NCI-H526 (cell line): ENCODE measurements at regions not wholly inside any gene's neighbourhood (a gene's known extent, or its start where the extent isn't known, plus 50 kb on each side); places are given as distances from the start of the nearest gene placed in this dataset.
A peak's percentile ranks its signal among the peaks of the same experiment; 100 is the strongest.

ENCODE experiments used
- DNase-seq, 2 experiments: peaks; one replicate each; lab custom pipeline; 2025; lab: John Stamatoyannopoulos, UW

DNA sequence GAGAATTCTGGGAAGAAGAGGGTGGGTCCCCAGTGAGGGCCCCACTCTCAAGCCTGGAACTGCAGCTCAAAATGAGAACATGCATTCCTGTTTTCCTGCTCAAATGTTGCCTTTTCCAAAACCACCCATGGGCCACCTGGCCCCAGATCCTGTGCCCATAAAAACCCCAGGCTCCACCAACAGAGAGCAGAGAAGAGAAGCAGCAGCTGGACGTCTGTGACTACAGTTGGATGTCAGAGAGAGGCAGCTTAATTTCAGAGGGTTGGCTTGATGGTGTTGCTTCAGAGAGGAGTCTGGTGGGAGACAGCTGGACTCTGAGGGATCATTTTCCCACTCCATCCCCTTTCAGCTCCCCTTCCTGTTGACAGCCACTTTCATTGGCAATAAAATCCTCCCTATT, 256.4 kb downstream of the FZD1 start:
- no peak for DNase-seq

DNA sequence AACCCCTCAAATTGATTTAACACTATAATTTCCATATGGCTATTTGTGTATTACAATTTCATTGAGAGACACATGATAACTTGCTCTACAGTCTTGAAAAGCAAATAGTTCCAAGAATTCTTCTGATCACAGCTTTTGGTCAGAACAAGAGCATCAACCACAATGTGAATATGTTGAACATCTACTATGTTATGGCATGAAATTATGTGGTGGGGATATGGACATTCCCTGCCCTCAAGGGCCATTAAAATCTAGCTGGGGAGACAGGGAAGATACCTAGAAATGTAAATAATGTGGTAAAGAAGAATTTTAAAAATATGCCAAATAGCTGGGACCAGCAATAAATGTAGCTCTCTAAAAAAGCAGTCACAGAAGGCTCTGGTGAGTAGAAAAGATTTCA, 262.2 kb downstream of the FZD1 start:
- no peak for DNase-seq

DNA sequence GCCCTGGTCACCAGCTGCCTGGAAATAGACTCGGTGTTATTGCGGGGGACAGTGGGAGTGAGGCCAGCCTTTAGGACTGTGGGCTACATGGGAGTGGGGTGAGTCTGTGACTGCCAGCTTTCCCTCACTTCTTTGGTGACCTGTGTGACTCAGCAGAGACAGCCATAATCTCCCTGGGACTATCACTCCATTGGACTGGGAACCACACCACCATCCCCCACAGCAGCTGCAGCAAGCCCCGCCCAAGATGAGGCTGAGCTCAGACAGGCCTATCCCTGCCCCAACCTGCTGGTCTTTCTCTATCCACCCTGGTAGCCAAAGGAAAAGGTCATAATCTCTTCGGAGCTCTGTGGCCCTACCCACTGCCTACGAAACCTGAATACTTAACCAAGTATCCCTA, 263.2 kb downstream of the FZD1 start:
- no peak for DNase-seq

DNA sequence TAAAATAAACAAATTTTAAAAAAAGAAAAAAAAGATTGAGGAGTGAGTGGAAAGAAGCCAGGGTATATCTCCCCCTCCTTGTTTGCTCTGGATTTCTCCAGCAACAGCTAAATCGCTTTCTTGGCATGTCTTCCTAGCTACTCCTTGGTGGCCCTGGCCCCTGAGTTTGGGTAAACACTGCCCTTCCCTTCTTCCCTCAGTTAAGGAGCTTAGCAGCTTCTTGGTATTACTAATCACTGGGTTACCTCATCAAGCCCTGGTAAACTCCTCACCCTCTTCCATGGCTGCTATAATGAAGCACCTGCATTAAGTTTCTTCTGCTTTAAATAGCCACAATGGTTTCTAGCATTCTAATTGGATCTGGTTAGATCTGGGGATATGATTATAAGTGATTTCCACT, 269.8 kb downstream of the FZD1 start:
- no peak for DNase-seq

DNA sequence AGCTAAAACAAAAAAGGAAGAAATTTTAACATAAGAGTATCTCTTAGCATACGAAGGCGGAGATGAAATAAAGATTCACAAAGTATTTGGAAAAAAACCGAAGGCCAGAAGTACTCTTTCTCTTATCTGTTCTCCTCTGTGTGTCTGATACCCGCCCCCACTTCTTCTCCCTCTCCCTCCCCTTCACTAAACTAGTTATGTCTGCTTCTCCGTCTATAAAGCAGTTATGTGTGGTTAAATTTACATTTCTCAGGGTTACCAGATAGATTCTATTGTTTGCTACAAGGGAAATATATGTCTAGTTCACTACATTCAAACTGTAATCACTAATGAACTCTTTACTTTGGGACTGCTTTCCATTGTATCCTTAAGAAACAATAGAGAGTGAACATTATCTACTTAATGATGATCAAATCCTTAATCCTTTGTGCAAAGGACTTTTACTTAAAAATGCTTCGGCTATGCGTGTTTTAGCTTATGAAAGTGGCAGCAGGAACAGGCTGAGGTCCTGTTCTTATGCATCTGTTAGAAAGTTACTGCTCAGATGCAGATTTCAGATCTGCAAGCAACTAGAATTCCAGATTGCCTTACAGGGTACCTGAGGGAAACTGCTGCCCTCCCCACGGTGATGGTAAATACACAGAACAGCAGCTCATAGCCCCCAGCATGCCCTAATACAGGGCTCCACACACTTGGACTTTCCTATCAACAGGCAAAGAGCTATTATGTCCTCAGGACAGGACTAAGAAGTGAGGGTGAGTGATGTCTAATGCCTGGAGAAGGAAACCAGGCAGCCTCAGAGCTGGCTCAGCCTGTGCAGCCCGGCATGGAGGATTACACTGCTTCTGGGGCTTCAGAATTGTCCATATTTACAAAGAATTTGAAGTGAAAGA, 273.3 kb downstream of the FZD1 start:
- peak in 1 of 2 experiments; percentile 23 for DNase-seq

DNA sequence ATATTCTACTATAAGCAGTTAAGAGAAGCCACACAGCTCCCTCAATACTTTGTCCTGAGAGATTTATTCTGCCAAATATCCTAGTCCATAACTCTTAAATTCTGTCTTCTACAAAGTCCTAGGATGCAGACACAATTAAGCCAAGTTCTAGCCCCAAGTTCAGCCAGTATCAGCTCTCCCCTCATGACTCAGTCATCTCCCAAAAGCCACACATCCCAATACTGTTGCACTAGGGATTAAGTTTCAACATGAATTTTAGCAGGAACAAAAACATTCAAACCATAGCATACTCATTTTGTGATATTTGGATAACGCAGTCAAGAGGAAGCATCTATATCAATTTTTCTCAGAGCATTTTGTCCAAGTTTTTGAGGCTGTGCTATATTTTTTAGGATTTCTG, 277.4 kb downstream of the FZD1 start:
- DNase-seq, result no peak

DNA sequence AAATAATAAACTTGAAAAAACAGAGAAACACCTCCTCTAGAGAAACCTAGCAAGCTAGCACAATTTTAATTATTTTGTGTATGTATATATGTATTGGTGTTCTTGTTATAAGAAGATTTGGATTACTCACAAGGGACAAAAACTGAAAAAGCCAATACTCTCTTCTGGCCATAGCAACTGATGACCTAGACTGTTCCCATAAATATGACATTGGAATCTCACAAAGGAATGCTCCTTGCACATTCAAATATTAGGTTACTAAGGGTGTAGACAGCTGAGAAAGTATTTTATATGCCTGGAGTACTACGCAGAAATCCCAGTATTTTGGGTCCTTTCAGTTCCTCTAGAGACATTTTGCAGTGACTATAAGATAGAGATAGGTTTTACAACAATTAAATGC, 279.4 kb downstream of the FZD1 start:
- no peak for DNase-seq

DNA sequence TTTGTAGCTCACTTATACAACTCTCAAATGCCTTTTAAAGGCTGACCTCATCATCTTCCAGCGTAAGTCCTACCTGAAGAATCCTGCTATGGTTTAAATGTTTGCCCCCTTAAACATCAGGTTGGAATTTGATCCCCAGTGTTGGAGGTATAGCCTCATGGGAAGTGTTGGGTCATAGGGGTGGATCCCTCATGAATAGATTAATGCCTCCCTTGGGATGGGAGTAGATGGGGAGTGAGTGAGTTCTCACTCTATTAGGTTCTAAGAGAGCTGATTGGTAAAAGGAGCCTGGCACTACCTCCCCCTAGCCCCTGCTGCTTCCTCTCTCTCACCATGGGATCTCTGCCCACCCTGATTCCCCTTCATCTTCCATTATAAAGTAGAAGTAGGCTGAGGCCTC, 285.6 kb downstream of the FZD1 start:
- peak in 1 of 2 experiments; percentile 14 for DNase-seq

DNA sequence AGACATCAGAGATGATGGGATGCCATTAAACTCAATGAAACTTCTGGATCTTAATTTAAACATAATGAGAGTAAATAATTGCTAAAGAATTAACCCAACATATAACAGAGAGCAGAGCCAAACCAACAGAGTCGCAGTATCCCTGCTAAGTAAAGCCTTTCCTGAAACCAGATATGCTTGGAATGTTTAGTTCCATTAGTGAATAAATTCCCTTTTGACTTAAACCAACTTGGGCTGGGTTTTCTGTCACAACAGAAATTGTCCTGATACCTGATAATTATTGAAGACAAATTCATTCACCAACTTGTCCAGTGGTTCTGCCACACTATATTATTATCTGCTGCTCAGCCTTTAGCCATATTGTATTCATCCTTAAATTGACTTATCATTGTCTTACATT, 286.7 kb downstream of the FZD1 start:
- no peak for DNase-seq

DNA sequence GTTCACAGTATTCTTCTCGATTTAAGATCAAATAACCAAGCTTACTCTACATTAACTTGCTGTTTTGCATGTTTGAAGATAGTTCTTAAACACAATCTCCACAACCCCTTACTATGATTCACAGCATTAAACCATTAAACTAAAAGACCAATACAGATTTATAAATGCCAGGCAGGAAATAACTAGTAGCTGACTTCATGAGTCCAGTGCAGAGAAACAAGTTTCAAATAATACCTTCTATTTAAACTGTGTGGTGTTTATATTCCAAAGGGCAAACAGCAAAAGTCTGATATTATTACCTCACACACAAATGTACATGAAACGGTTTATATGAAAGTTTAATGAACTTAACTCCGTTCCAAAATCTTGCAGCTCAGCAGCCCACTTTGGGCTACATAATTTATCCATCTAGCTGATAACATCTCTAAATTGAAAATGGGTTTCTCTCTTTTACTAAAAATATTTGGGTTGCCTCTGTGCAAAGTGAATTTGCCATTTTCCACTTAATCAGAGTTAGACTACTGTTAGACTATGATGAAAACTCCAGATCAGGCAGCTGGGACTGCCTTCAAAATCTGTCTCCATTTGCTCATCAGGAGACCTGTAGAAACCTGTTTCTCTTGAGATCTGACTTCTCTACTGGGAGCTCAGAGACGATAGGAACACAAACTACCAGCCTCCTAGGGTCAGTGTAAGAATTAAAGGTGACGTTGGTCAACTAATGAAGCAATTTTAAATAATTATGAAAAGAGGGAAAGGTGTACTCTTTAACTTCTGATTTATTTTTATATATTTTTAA, 287.3 kb downstream of the FZD1 start:
- DNase-seq, result peak in 1 of 2 experiments; percentile 19

DNA sequence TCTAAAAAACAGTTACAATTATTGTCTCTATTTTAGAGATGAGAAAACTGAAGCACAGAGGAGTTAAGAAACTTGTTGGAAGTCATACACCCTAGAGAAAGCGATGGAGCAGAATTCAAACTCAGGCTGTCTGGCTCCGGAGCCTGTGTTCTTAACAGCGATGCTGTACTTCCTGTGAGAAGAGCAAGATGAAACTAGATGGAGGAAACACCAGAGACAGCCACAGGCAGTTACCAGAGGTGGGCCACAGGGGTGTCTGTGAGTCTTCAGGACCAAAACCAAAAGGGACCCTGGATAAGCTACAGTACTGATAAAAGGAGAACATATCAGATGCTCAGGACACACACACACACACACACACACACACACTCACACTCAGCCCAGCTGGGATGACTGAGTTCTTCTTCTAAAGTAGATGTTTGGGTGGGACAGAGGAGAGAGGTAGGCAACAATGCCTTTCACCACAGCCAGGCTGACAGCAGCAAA, 289.2 kb downstream of the FZD1 start:
- no peak for DNase-seq

DNA sequence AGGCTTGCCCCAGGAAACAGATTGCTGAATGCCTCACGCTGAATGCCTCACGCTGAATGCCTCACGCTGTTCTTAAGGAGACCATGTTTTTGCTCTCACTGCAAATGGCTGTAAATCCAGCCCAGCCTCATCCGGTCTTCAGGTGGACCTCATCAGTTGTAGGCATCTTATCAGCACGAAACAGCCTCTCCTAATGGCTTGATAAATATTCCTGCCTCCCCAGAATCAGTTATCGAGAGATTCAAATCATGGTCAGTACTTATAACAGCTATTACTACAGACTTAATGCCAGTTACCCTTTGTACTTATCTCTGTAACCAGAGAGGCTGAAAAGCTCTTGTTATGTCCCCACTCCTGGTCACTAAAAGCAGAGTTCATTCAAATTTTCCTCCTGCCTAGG, 290.6 kb downstream of the FZD1 start:
- peak; percentile 51 to 65 for DNase-seq

DNA sequence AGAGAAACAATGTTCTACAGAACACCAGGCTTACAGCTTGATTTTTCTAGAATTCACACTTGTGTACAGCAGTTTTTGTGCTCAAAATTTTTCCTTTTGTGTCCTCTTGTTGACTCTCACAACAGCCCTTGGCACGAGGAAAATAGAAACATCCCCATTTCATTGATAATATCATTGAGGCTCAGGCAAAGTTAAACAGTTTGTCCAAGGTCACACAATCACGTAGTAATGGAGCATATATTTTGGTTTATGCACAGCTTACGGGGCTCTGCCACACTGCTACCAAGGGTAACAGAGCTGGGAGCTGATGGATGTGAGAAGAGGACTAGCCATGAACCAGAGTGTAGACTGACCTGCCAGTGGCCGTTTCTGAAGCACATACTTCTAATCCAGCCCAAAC, 292.0 kb downstream of the FZD1 start:
- DNase-seq, result no peak

DNA sequence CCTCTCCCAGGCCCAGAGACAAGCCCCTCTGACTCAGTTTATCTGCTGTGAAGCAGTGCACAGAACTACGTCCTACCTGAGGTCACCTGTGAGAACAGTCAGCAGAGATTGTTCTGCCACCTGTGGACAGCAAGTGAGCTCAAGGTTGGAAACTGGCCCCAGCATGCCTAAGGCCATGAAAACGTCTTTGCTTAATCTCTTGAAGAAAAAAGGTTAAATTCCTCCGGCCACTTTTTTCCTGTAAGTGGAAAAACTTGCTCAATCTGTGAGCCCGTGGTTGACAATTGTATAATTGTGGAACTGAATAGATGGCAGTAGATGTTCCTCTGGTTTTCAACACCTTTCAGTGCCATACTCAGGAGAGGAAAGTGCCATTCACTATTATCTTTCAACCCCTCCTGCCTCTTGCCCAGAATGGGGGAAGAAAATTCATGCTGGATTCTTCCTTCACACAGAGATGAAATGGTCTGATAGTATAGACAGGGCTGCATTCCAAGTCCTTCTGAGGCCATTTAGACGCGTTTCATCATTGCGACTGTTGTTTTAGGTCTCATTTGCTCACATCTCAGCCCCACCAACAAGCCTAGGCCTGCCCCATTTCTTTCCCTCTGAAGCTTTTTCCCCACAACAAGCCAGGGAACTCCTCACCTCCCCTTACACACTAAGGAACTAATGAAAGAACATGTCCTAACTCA, 292.9 kb downstream of the FZD1 start:
- DNase-seq, result no peak

DNA sequence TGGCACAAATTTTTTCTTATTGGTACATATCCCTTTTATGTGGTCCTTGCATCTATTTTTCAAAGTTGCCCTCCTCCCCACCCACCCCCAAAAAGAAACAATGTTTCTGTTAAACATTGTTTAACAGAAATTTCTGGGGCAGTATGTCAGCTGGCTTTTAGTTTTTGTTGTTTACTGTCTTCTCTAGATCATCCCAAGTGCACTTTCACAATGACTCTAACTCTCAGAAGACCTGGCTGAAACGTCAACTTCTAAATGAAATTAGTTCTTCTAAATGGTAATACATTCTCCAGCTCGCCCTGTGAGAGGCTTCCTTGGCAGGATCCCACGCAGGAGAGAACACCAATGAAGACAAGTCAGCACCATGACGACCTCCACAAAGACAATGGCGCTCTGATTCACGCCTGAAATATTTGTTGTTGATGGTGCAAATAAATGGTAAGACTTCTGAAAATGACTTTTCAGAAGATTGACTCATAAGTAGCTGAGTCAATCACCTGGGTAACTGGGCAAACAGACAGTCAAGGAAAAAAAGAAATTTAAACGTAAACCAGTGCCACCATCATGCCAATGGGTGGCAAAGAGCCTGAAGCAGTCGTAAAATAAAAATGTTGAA, 293.7 kb downstream of the FZD1 start:
- no peak for DNase-seq

DNA sequence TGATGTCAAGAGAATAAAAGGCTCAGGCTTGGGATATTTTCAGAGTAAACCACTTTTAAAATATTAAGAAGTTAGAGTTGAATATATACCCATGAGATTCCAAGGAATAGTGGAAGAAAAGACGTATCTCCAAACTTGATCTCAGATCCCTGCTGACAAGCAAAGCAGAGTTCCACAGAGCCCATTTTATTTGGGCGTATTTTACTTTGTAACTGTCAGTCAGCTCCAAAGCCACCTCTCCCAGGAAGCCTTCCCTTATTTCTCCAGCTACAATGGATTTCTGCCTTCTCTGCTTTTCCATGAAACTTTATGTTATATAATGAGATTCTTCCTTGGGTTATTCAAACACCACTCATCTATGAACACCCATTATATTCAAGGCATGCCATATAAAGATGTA, 295.7 kb downstream of the FZD1 start:
- no peak for DNase-seq

DNA sequence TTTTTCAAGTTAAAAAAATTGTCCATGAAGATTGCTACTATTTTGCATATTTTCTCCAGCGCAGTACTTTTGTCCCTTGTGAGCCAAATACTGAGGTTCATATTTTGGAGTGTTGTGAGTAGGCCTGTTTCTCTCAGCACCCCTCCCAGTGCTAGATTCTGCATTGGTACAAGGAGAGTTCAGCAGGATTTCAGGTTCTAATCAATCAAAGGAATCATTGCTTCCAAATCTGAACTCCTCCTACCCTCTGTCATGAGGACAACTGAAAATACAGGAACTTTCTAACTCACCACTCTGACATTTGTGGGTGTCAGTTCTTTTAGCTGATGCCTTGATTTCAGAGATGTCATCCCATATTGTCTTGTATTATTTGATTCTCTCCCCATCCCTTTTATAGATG, 299.9 kb downstream of the FZD1 start:
- no peak for DNase-seq

DNA sequence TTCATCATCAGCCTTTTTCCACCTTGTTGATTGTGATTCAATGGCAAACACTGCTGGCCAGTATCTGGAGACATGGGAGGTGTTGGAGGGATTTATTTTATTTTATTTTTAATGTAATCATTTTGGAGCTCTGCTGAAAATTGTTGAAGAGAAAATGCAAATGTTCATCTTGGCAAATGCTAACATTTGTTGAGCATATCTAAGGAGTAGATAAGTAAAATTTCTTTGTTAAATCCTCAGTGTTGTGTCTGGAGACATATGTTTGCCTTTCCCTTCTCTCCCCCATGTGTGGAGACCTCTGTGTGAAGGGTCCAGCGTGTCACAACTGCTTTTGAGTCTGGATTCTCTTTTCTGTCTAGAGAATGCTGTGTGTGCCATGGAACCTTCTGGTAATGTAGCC, 300.3 kb downstream of the FZD1 start:
- no peak for DNase-seq

DNA sequence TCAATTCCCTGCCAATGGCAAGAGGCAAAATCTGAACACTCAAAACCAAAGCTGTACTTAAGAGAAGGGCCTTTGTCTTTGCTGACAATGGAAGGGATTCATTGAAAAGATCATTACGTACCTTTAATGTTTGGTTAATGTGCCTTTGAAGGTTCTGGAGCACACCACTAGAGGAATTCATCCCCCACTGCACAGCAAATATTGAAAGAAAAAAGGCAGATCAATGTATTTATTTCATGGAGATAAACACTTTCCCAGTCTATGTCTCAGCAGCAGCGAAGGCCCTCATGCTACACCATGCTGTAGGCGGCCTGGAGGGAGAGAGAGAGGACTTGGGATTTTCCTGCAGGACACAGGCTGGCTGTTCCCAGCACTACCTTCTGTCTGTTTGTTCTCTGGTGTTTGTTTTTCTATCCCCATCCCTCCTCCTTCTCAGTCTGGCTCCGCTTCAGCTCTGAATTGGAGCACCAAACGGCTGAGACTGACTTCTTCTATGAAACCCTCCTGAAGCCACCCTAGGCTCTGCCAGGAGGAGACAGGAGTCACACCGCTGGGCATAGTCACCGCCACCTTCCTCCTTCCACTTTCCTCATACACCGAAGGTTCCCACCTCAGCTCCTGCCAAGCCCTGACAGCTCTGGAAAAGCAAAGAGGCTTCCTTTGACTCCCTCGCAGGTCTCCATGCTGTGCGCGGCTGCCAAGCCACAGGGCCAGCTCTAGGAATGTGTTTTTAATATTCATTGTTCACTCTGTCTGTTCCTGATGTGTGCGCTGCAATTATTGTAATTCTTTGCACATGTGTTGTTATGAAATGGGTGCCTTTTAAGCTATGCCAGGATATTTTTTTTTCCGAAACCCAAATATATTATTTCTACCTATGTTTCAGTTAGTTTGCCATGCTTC, 301.5 kb downstream of the FZD1 start:
- DNase-seq, result peak; percentile 73

DNA sequence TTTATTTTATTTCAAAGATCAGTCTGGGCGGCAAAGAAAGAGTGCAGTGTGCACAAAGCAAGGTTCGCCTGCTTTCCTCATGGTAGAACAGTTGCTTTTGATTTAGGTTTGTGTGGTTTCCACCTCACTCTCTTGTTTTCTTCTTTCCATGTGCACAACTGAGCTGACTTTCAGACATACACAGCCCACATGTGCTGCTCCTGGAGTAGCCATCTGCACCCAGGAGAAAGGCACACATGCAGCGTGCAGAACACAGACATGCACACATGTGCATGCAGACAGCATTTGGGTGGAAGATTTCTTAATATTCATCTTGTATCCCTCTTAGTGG, 302.1 kb downstream of the FZD1 start:
- peak in 1 of 2 experiments; percentile 40 for DNase-seq
